GM19043 (cell line): ENCODE measurements at regions not wholly inside any gene's neighbourhood (a gene's known extent, or its start where the extent isn't known, plus 50 kb on each side); places are given as distances from the start of the nearest gene placed in this dataset.
"Not testable (repeated sequence)": the region's sequence is repeated elsewhere in the genome, so short reads cannot be mapped to it uniquely, and the experiment has no call there.

Experiments used
- ATAC-seq: cut with Tn5 transposase; IDR thresholded peaks from one replicate; pipeline ENCODE4 v1.9.1; 2021; ENCODE audit warnings: low read depth; ENCODE audit not compliant: unreplicated experiment

DNA sequence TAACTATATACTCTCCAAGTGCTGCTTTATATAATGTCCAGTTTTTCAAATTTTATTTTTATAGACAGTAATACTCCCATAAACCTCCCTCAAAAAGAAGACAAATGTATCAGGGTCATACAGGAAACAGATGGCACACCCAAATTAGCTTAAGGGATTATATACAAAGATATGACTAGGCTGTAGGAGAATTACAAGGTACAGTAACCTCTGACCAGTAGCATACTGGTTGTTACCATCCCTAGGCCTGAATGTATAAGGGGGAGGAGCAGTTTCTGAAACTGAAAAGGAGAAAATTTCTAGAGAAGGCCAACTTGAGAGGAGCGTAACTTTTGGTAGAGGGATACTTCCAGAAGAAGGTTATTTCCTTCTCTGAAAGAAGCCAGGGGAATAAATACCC is 122.6 kb upstream of the NBPF19 start:
- not testable (repeated sequence) for ATAC-seq

DNA sequence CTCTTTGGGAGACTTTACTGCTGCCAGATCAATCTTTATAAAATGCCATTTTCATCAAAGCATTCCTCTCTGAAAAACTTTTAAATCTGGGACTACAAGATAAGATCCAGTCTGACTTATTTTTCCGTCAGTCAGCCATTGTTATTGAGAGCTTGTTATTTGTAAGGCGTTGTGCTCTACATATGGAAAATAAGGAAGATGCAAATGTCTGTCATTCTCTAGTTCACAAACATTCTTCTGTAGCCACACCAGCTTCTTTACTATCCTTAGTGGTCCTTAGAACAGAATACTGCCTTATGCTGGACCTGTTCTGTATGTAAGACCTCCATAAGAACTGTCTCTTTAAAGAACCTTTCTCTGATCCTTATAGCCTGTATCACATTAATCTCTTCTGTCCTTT is 120.3 kb upstream of the NBPF19 start:
- not testable (repeated sequence) for ATAC-seq

DNA sequence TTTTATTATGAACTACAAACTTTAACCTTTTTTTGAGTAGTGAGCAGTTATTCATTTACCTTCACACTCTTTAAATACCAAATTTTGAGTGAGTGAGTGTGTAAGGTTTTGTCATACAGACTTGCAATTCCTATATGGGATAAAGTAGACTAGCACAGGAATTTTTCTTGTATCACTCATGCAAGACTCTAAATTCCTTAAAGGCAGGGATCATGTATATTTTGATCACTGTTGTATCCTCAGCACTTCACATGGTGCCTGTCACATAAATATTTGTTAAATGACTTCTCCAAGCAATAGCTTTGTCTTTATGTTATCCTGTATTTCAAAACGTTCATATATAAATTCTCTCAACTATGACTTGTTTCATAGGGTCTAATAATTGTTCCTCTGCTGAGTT is 119.1 kb upstream of the NBPF19 start:
- ATAC-seq: not testable (repeated sequence)

DNA sequence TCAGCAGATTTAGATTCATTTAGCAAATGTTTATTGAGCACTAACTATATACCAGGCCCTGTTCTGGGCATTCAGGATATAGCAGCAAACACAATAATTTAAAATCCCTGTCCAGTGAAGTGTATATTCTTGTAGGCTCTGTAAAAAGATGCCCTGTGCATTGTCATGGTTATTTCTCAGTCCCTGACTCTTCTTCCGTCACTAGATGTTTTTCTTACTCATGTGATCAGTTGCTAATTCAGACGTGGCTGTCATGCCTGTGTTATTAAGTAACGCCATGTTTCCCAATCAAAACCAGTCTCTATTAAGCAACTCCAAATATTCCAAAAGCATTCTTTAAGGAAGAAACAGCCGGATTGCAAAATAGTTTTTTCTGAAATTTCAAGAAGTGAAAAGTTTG is 118.7 kb upstream of the NBPF19 start:
- ATAC-seq: not testable (repeated sequence)

DNA sequence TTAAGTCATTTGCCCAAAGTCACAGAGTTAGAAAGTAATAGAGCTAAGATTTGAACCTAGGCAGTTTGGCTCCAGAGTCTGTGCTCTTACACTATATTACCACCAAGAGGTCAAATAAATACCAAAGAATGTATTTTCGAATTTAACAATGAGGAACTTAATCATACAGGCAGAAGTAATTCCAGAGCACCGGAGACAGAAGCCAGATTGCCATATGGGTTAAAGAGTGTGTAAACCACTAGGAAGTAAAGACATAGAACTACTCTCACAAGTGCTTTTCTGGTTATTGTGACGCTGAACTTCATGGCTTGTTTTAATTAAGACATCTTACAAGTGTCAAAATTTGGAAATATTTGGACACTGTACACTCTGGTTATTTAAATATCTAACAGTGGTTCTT is 114.5 kb upstream of the NBPF19 start:
- ATAC-seq: not testable (repeated sequence)

DNA sequence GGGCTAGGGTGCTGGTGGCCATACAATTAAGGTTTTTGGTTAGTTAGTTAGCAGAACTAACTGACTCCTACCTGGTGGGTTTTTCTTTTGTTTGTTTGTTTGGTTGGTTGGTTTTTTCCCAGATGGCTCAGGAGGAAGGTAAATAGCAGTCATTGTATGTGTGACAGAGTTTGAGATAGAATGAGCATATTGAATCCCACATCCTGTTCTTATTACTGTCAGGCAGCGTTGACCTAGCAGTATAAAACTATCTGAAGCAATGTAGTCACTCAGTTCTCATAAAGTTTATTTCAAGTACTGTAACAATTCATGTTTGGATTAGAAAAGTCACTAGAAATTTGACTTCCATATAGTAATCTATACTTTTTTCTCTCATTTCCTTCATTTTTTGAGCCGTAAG is 113.5 kb upstream of the NBPF19 start:
- ATAC-seq: not testable (repeated sequence)

DNA sequence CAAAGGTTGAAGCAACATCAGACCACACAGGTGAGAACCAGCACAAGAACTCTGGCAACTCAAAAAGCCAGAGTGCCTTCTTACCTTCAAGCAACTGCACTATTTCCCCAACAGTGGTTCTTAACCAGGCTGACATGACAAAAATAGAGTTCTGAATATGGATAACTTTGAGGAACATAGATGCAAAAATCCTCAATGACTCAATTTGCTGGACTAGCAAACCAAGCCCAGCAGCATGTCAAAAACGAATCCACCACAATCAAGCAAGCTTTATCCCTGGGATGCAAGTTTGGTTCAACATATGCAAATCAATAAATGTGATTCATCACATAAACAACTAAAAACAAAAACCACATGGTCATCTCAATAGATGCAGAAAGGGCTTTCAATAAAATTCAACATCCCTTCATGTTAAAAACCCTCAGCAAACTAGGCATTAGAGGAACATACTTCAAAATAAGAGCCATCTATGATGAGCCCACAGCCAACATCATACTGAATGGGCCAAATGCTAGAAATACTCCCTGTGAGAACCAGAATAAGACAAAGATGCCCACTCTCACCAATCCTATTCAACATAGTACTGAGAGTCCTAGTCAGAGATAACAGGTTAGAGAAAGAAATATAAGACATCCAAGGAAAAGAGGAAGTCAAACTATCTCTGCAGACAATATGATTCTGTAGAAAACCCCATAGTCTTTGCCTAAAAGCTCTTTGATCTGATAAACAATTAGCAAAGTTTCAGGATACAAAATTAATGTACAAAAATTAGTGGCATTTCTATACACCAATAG is 110.5 kb upstream of the NBPF19 start:
- ATAC-seq: not testable (repeated sequence)

DNA sequence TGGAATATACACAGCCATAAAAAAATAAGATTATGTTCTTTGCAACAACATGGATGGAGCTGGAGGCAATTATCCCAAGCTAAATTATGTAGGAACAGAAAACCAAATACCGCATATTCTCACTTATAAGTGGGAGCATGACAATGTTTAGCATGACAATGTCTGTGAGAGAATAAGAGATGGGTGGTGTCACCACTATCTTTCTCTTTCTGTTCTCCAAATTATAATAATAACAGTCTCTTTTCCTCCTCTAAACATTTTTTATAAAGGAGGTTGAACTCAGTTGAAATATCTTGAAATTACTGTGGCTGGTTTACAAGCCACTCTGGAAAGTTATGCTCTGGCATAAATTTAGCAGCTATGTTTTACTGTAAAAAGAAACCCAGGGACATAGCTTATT is 108.4 kb upstream of the NBPF19 start:
- ATAC-seq: not testable (repeated sequence)

DNA sequence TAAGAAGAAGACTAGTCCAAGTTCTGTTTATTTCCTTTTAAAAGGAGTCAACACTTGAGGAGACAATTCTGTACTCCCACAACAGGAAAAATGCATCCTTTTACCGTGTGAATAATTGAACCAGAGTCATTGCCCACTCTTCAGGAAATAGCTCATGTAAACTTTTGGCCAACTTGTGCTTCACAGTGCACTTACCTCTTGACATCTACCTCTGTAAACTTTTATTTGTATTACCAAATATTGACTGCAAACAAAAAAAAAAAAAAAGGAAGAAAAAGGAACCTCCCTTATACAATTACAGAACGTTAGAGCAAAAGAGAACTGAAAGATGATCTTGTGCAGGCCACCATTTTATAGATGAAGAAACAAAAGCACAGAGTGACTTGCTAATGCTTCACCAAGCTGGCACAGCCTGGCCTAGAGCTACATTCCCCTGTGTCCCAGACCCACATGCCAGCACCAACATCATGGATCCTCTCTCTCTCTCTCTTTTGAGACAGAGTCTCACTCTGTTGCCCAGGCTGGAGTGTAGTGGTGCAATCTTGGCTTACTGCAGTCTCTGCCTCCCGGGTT is 107.3 kb upstream of the NBPF19 start:
- not testable (repeated sequence) for ATAC-seq

DNA sequence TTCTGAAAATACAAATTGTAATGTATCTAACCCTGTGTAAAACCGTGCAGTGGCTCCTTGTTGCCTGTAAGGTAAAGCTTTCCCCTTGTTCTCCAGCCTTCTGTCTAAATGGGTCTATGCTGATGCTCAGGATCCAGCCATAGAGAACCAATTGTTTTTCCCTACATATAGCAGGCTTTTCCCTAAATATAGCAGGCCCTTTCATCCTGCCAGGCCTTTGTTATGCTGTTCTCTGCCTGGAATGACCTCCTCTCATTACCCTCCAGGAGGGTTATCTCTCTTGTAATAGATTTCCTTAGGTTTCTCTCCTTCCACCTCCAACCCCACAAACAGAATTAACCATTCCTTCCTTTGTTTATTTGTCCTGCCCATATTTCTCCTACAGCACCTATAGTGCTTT is 106.5 kb upstream of the NBPF19 start:
- not testable (repeated sequence) for ATAC-seq

DNA sequence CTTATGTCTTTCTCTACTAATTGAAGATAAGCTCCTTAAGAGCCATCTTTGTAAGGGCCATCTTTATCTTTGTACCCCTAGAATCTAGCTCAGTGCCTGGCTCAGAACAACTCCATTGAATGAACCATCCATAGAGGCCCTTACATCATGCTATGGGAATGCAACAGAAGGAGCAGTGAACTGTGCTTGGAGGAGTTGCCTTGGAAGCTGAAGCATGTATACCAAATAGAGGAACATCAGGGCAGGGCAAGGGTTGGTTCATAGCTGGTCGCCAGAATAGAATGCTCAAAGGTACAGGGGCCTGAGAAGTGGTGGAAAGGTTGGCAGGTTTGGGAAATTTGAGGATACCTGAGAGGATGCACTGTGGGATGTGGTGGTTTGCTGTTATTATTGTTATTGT is 105.8 kb upstream of the NBPF19 start:
- not testable (repeated sequence) for ATAC-seq

DNA sequence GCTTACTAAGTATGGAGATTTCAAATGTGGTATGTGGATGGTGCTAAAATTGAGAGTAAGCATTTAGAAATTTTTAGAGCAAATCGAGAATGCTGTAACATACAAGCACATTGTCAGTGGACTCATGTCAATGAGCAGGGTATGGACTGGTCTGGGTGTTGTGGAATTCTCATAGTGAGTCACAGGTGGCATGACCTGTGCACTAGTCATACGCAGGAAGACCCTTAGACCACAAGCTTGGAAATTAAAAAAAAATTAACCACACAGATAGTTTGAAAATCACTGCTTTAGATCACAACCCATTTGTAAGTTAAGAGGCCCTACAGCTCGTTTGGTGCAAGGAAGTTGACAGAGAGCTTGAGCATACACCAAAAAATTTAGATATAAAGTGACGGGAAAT is 102.9 kb upstream of the NBPF19 start:
- ATAC-seq: not testable (repeated sequence)

DNA sequence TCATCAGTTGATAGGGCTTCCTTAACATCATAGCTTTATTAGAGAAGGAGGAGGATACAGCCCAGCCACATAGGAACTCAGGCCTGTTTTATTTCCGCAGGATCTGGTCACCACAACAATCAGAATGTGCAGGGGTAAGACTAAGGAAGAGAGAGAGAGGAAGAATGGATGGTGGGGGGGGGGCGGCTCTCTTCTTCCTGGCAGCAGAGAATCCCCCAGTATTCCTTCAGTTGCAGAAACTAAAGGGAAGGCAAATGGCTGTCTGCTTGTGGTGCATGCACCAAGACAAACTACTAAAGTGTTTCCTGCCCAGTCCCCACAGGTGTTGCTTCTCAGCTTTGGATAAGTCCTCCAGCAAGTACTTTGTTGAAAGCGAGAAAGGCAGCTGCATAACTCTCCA is 96.4 kb upstream of the NBPF19 start:
- not testable (repeated sequence) for ATAC-seq

DNA sequence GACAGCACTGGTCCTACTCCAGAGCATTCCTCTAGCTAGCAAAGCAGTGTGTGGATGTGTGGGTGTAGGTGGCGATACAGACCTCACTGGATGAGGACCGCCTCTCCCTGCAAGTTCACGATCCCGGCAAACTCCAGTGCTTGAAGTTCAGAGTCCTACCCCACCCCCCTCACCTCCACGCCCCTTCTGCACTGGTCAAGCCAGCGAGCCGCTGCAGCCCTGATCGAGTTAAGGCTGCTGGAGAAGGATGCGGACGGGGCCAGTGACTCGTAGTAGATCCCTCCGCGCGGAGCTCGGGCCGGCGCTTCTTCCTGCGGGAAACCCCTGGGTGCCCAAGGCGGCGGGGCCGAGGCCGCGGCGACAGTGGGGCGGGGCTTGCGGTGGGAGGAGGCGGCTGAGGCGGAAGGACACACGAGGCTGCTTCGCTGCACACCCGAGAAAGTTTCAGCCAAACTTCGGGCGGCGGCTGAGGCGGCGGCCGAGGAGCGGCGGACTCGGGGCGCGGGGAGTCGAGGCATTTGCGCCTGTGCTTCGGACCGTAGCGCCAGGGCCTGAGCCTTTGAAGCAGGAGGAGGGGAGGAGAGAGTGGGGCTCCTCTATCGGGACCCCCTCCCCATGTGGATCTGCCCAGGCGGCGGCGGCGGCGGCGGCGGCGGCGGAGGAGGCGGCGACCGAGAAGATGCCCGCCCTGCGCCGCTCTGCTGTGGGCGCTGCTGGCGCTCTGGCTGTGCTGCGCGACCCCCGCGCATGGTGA is 84.5 kb upstream of the NBPF19 start:
- not testable (repeated sequence) for ATAC-seq

DNA sequence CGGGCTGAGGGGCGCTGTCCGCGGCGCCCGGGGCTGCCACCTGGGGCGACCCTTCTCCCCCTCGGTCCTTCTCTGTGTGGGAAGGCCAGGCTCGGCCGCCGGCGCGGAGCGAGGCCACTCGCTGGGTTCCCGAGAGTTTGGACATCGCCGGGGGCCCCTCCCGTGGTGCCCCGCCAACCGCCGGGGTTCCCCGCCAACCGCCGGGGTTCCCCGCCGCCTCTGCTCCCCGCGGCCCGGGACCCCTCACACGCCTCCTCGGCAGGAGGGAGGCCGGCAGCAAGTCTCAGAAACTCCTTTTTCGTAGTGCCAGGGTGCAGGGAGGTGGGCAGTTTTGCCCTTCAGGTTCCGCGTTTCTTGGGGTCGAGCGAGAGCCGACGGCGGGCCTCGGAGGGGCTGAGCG is 83.9 kb upstream of the NBPF19 start:
- ATAC-seq: not testable (repeated sequence)

DNA sequence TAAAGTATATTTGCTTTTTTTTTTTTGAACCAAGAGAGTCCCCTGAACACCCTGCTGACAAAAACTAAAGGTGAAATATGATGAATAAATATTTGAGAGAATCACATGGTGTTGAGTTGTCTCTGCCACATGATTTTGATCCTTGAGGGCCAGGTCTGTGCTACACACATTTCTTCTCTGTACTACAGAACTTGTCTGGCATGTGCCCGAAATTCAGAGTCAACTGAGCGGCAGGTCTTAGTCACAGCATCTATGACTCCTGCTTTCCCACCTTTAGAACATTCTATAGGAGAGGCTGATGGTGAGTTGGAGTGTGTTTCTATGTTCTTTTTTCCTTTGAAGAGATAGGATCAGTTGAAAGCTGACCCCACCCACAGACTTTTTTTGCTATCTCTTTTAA is 79.0 kb upstream of the NBPF19 start:
- not testable (repeated sequence) for ATAC-seq

DNA sequence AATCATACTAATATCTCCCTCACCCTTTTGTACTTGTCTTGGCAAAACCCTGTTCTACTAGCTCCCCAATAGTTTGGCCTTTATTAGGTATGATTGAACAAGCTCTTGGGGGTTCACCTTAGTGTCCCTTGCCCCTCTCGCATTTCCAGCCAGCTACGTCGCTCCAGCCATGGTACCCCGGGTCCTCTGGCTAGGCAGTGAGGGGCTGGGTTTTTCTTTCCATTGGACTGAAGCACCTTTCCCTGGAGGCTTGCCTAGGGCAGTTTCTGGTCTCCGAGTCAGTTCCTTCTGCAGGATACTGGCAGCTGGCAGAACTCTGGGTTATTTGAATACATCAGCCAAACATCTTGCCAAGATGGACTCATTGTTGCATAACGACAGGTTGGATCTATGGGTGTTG is 76.3 kb upstream of the NBPF19 start:
- ATAC-seq: not testable (repeated sequence)

DNA sequence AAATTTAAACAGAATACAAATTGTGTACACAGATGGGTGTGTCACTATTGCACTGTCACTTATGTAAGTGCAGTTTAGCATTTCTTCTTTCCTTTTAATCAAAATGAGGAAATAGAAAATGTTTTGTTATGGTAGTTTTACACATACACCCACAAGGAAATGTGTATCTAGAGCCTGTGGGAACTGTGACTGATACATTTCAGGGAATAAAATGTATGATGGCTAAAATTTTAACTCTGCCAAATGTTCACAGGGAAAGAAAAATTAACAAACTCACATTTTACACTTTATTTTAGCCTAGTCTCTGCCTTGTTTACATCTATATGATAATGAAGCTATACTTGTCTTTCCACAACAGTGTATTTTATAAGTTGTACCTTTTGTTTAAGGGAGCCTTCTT is 66.4 kb upstream of the NBPF19 start:
- not testable (repeated sequence) for ATAC-seq

DNA sequence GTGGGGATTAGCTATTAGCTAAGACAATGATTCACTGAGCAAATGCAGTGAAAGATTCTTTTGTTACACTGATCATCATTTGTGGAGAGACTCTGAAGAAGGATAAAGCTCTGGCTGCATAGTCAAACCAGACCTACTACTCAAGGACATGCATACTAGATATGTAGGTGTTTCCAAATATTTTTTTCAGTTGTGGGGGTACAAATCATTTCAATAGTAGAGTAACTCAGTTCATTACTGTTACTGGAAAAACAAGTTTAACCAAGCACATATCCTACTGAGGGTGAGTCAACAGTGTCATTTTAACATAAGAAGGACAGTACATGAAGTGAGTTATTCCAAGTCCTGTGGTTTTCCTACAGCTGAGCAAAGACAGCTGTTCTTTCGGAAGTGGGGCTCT is 59.5 kb upstream of the NBPF19 start:
- ATAC-seq: not testable (repeated sequence)

DNA sequence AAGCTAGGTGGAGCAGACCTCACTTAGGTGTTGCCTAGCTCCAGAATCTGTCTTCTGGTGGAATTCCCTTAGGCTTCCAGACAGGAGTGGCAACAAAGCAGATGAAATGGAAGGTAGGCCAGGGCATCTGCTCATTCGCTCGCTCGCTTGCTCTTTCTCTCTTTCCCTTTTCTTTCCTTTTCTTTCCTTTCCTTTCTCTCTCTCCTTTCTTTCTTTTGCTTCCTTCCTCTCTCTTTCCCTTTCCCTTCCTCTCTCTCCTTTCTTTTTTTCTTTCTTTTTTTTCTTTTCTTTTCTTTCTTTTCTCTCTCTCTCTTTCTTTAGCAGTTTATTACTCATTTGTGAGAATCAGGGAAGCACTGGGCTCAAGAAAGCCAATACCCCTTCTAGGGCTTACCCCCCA is 56.1 kb upstream of the NBPF19 start:
- ATAC-seq: not testable (repeated sequence)

DNA sequence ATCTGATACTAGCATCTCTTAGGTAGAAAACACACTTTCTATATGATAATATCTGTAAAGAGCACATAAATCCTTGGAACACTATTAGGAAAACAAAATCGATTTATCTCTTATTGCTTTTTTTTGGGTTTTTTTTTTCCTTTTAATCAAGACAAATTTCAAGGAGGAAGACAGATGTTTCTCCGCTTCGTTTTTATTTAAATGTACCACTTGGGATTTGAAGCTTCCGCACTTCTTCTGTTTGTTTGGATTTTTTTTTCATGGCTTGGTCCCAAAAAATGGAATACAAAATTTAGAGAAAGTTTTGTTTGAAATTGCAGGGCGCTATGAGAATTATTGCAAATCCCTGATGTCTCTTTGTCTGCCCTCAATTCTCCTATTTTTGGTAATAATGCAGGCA is 51.7 kb upstream of the NBPF19 start:
- ATAC-seq: not testable (repeated sequence)
